Uterus (tissue), 3 donors: ENCODE measurements at regions not wholly inside any gene's neighbourhood (a gene's known extent, or its start where the extent isn't known, plus 50 kb on each side); places are given as distances from the start of the nearest gene placed in this dataset.
"Not testable (repeated sequence)": the region's sequence is repeated elsewhere in the genome, so short reads cannot be mapped to it uniquely, and the experiment has no call there.

Source experiments
- DNase-seq, 2 donors: peaks; one replicate each; pipeline ENCODE4 v3.0.0-alpha.2; 2019 to 2020
- H3K27ac ChIP-seq, 2 donors: fragments of 200-600 bp; sonication (generic); 1 replicate in 1 of 2; 2 replicates in 1 of 2; pipeline ENCODE4 v1.5.1; 2016 to 2018
- H3K27me3 ChIP-seq, 2 donors: fragments of 200-600 bp; sonication (generic); one replicate each; pipeline ENCODE4 v1.5.1; 2018 to 2019; ENCODE audit warnings: control low read depth in 1 of 2
- H3K36me3 ChIP-seq, 2 donors: fragments of 200-600 bp; sonication (generic); one replicate each; pipeline ENCODE4 v1.5.1; 2019; ENCODE audit warnings: control low read depth in 1 of 2
- H3K4me1 ChIP-seq, 2 donors: fragments of 200-600 bp; sonication (generic); one replicate each; pipeline ENCODE4 v1.5.1; 2018 to 2019; ENCODE audit warnings: control low read depth in 1 of 2
- H3K4me3 ChIP-seq, 2 donors: fragments of 200-600 bp; sonication (generic); 1 replicate in 1 of 2; 2 replicates in 1 of 2; pipeline ENCODE4 v1.5.1; 2018 to 2019; ENCODE audit warnings: mild to moderate bottlenecking in 1 of 2
- H3K9me3 ChIP-seq, 2 donors: fragments of 200-600 bp; sonication (generic); one replicate each; pipeline ENCODE4 v1.5.1; 2019; ENCODE audit warnings: control low read depth in 1 of 2
- CTCF ChIP-seq, 4 experiments: fragments of 200-600 bp in 2 of 4; fragments of 450-650 bp in 2 of 4; sonication (generic) in 2 of 4; IDR thresholded peaks; one replicate each; pipeline ENCODE4 v1.5.1; 2016 to 2019; ENCODE audit warnings: antibody characterized with exemption in 4 of 4, mild to moderate bottlenecking in 2 of 4, moderate library complexity in 1 of 4
- POLR2A ChIP-seq, 2 donors: fragments of 450-650 bp; IDR thresholded peaks; one replicate each; pipeline ENCODE4 v1.6.1; 2016; ENCODE audit warnings: antibody characterized with exemption in 2 of 2, mild to moderate bottlenecking in 1 of 2, moderate library complexity in 1 of 2
- intact Hi-C: fragments of 100-400 bp; cut with DNase I; formaldehyde crosslinking; loops from one replicate; pipeline ENCODE4 v1.15.1; 2023; ENCODE audit warnings: low total_unique reads
- donor health status: DM: yes; HTN: yes; CAD: no.

GRCh38 chr2:95677346-95677745, 85.5 kb downstream of the TRIM43 start:
- H3K9me3 ChIP-seq, result no peaks in the 10 kb centered on the region
- no peak overlapping the region for H3K4me3 ChIP-seq
- no peak for TF ChIP-seq CTCF (IDR thresholded peaks at IDR 0.05)
- TF ChIP-seq POLR2A (IDR thresholded peaks at IDR 0.05), result no peak
- H3K4me1 ChIP-seq, result no peaks in the 10 kb centered on the region
- DNase-seq, result no peak
- no peaks in the 10 kb centered on the region for H3K36me3 ChIP-seq
- H3K27ac ChIP-seq, result no peak overlapping the region
- H3K27me3 ChIP-seq, result no peaks in the 10 kb centered on the region
- intact Hi-C loops, result no loop called here

- intact Hi-C loops, H3K27me3 ChIP-seq, H3K9me3 ChIP-seq, H3K36me3 ChIP-seq, H3K27ac ChIP-seq, H3K4me3 ChIP-seq, DNase-seq, H3K4me1 ChIP-seq: not testable (repeated sequence)
Measured at GRCh38 chr2:95677833-95678232, 86.0 kb downstream of the TRIM43 start.

GRCh38 chr2:95681158-95681557, 89.4 kb downstream of the TRIM43 start:
- H3K27me3 ChIP-seq, H3K27ac ChIP-seq, DNase-seq, H3K4me3 ChIP-seq, H3K9me3 ChIP-seq, intact Hi-C loops, H3K36me3 ChIP-seq, H3K4me1 ChIP-seq: not testable (repeated sequence)

GRCh38 chr2:95681589-95682081, 89.8 kb downstream of the TRIM43 start:
- H3K4me3 ChIP-seq, H3K4me1 ChIP-seq, H3K27me3 ChIP-seq, H3K36me3 ChIP-seq, H3K9me3 ChIP-seq, intact Hi-C loops: not testable (repeated sequence)
- H3K27ac ChIP-seq, result peak overlapping the region in 1 of 2 donors; percentile 83
- peak; percentile 30 to 48 for DNase-seq

GRCh38 chr2:95682889-95683517, 91.2 kb downstream of the TRIM43 start:
- H3K4me1 ChIP-seq, H3K27me3 ChIP-seq, H3K9me3 ChIP-seq, H3K36me3 ChIP-seq, DNase-seq, intact Hi-C loops: not testable (repeated sequence)
- H3K4me3 ChIP-seq, result peak overlapping the region; percentile 32 to 40
- H3K27ac ChIP-seq, result peak overlapping the region; percentile 83 to 87

- H3K9me3 ChIP-seq, result no peaks in the 10 kb centered on the region
- no peak overlapping the region for H3K27ac ChIP-seq
- H3K4me1 ChIP-seq, result peaks cover 0 to 6% of the 10 kb centered on the region in 2 donors
- no peak overlapping the region for H3K4me3 ChIP-seq
- TF ChIP-seq POLR2A (IDR thresholded peaks at IDR 0.05) (no peak), CTCF (IDR thresholded peaks at IDR 0.05) (no peak)
- no peak for DNase-seq
- H3K27me3 ChIP-seq, result no peaks in the 10 kb centered on the region
- intact Hi-C loops, result no loop called here
- H3K36me3 ChIP-seq, result no peaks in the 10 kb centered on the region
Measured at GRCh38 chr2:95685513-95685912, 93.7 kb downstream of the TRIM43 start.

GRCh38 chr2:95686056-95686825, 94.4 kb downstream of the TRIM43 start:
- H3K27me3 ChIP-seq, H3K4me3 ChIP-seq, H3K36me3 ChIP-seq, H3K27ac ChIP-seq, H3K4me1 ChIP-seq, H3K9me3 ChIP-seq, intact Hi-C loops: not testable (repeated sequence)
- peak; percentile 47 to 51 for DNase-seq

GRCh38 chr2:95687852-95688251, 96.1 kb downstream of the TRIM43 start:
- H3K4me3 ChIP-seq, H3K27ac ChIP-seq, intact Hi-C loops, H3K27me3 ChIP-seq, H3K36me3 ChIP-seq, DNase-seq, H3K9me3 ChIP-seq, H3K4me1 ChIP-seq: not testable (repeated sequence)

GRCh38 chr2:95691210-95691609, 99.4 kb downstream of the TRIM43 start:
- H3K27me3 ChIP-seq, DNase-seq, H3K27ac ChIP-seq, intact Hi-C loops, H3K9me3 ChIP-seq, H3K4me3 ChIP-seq, H3K4me1 ChIP-seq, H3K36me3 ChIP-seq: not testable (repeated sequence)

GRCh38 chr2:95693071-95693846, 101.5 kb downstream of the TRIM43 start:
- intact Hi-C loops, result not testable (repeated sequence)

More at GRCh38 chr2:95693071-95693846, 101.5 kb downstream of the TRIM43 start:
- not testable (repeated sequence) for H3K27me3 ChIP-seq, H3K9me3 ChIP-seq, H3K4me1 ChIP-seq, H3K36me3 ChIP-seq, H3K4me3 ChIP-seq, H3K27ac ChIP-seq
- peak in 1 of 2 donors; percentile 27 for DNase-seq
